Left lobe of liver (tissue), 2 donors: ENCODE measurements at regions not wholly inside any gene's neighbourhood (a gene's known extent, or its start where the extent isn't known, plus 50 kb on each side); places are given as distances from the start of the nearest gene placed in this dataset.
"Not testable (repeated sequence)": the region's sequence is repeated elsewhere in the genome, so short reads cannot be mapped to it uniquely, and the experiment has no call there.

ENCODE experiments used
- ATAC-seq: fragments of 200-7000 bp; cut with Tn5 transposase; one replicate; pipeline ENCODE4 v1.9.1; 2020; ENCODE audit warnings: mild to moderate bottlenecking, moderate library complexity
- DNase-seq: peaks from one replicate; pipeline ENCODE4 v3.0.0-alpha.2; 2020; ENCODE audit warnings: low spot score
- donor health status: DM: no; HTN: no; CAD: no; lungs with moderate emphysema.
- donor health status: DM: no; HTN: yes; CAD: no.

DNA sequence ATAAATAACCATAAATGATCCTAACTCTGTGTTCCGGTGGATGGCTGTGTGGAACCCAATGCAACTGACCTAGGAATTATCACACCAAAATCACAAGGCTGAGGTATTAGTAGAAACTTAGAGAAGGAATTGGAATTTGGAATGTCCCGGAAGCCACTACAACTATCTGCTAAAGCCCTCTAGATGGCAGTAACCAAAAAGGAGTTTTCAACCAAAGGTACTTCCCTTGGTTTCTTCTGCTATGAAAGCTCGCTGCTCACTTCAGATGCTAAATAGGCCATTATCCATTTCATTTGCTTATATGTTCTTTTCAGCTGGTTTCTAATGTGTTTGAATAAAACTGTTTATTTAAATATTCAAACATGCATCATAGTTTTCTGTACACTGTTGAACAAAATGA lies 1589.1 kb upstream of the SPRY2 start:
- DNase-seq (no peak), ATAC-seq (peak; percentile 79)

DNA sequence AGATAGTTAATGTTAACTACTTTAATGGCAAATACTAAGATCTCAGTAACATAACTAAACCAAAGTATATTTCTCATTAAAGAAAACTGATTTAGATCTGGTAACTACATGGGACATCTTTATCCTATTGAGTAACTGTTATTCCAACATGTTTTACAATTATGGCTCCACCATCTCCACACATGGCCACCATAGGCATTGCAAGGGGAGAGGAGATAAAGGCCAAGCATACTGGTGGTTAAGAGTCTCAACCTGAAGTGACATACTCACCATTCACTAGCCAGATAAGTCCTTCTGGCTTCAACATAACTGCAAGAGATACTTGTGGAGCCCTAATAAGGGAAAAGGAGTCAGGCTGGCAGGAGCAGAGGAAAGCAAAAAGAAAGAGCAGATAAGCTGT lies 1586.4 kb upstream of the SPRY2 start:
- DNase-seq = no peak
- peak; percentile 34 for ATAC-seq

DNA sequence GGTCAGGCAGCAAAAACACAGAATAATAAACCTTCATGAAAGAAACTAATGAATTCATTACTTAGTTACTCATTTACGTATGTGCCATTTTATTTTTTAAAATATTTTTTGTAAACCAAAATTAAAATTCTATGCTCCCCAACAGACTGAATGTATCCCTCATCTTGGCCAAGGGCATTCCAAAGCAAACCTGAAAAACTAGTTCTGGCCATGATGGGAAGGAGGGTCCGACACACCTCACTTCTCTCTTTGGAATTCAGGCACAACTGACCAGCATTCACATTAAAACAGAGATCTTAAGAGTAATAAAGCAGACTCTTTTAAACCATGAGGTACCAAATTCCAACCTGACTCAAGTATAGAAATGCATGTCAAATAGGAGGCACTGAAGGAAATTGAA lies 1576.9 kb upstream of the SPRY2 start:
- no peak for ATAC-seq

DNA sequence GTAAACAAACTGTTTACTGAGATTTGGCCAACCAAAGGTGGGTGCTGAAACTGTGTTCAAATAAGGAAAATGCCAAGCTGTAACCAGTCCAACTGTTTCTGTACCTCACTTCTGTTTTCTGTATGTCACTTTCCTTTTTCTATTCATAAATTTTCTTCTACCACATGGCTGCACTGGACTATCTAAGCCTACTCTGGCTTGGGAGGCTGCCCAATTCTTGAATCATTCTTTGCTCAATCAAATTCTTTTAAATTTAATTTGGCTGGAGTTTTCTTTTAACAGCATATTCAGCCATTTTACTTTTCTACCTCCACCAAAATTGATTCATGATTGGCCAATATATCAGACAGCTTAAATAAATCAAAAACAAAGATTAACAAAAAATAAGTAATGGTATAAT lies 1575.5 kb upstream of the SPRY2 start:
- ATAC-seq (no peak), DNase-seq (no peak)

More for the DNA sequence above, 1576.9 kb upstream of the SPRY2 start:
- no peak for DNase-seq

DNA sequence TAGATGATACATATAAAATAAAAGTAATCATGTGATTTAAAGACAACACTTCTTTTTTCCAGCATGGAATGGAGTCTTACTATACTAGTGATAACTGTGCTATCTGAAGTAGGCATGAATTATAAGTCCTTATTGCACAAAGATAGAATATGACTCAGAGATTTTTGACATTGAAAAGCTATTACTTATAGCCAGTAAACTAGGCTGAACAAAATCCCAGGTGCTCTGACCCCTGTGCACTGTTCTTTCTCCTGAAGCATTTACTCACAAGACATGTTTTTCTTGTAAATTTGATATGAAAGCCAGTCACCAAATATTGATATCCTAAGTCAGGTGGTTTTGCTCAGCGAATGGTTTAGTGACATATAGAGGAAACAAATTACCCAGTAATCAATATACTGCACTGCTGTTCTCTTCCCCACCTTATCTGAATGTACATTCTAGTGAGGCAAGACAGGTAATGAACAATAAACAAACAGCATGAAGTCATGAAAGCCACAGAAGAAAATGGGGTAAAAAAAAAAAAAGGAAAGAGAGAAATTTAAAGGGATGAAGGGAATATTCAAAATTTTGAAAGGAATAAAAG lies 1567.0 kb upstream of the SPRY2 start:
- no peak for DNase-seq
- no peak for ATAC-seq

DNA sequence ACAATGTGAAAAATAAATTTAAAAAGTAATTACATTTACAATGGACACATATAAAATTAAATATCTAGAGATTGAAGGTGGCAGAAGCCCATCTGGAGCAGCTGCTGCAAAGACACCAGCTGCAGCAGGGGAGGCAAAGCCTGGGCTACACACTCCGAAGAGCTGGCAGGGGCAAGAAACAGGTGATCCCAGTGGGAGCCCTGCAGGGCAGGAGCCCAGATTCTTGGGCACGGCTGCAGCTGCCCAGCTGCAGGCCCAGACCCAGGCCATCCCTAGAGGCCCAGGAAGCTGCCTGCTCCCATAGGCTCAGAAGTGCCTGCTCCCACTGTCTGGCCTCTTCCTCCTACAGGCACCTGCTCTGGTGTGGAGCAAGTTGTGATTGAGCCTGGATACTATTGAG lies 1547.9 kb upstream of the SPRY2 start:
- ATAC-seq (no peak), DNase-seq (no peak)

DNA sequence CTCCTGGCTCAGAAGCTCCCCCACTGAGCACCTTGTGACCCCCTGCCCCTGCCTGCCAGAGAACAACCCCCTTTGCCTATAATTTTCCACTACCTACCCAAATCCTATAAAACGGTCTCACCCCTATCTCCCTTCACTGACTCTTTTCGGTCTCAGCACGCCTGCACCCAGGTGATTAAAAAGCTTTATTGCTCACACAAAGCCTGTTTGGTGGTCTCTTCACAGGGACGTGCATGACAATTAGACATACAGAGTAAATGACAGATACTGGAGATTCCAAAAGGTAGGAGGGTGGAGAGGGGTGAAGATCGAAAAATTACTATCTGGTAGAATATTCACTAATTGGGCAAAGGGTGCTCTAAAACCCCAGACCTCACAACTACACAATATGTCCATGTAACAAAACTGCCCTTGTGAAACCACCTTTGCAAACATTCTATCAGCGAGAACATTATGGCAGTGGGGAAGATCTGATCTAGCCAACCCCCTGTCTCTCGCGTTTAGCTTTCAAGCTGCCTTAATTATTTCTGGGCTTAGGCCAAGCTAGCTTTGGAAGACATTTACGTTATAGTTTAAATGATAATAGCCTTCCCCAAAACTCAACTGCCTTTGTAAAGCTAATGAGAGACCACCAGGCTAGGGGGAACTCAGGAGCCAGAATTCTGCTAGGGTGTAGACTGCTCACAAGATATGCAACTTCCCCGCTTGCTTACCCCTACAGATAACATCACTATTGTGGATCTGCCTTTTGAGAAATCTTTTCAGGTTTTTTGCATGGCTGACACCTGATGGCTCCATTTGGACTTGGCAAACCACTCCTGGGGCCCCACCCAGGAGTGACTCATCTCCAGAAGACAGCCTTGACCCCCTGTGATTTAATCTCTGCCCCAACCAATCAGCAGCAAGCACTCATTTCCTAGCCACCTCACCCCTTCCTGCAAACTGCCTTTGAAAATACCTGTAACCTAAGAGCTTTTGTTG lies 1534.0 kb upstream of the SPRY2 start:
- DNase-seq (no peak), ATAC-seq (no peak)

DNA sequence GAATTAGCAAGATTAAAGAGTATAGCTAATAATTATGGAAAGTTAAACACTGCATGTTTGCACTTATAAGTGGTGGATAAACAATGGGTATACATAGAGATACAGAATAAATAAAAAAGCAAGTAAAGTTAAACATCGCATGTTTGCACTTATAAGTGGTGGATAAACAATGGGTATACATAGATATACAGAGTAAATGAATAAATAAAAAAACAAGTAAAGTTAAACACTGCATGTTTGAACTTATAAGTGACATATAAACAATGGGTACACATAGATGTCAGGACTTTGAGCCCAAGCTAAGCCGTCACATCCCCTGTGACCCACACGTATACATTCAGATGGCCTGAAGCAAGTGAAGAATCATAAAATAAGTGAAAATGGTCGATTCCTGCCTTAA lies 1533.3 kb upstream of the SPRY2 start:
- DNase-seq (no peak), ATAC-seq (no peak)

DNA sequence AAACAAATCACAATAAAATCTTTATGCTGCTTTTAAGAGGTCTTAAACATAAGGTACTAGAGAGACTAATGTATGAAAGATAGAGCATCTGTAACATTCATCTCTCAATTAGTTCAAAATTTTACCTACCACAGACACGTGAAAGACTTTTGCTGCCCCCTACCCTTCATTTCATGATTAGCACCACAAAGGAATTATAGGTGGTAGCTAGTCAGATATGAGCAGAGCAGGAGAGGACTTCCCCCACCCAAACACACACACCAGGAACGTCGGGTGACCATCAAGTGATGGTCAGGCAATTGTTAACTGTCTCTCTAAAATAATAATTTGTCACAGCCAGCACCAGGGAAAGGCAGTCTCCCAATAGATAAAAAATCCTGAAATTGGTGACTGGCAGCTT lies 1531.7 kb upstream of the SPRY2 start:
- DNase-seq (no peak), ATAC-seq (no peak)

DNA sequence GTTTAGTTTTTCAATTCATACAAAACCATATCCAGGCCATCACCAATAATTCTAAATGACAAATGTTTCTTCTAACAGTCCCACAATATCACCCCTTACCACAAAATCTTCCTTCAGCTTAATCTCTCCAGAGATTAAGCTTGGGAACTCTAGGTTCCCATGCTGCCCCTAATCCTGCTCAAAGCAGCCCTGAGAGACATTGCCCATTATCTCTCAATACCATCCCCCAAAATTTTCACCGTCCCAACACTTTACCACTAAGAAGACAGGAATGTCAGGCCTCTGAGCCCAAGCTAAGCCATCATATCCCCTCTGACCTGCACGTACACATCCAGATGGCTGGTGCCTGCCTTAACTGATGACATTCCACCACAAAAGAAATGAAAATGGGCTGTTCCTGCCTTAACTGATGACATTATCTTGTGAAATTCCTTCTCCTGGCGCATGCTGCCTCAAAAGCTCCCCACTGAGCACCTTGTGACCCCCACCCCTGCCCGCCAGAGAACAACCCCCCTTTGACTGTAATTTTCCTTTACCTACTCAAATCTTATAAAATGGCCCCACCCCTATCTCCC lies 1530.9 kb upstream of the SPRY2 start:
- not testable (repeated sequence) for ATAC-seq

DNA sequence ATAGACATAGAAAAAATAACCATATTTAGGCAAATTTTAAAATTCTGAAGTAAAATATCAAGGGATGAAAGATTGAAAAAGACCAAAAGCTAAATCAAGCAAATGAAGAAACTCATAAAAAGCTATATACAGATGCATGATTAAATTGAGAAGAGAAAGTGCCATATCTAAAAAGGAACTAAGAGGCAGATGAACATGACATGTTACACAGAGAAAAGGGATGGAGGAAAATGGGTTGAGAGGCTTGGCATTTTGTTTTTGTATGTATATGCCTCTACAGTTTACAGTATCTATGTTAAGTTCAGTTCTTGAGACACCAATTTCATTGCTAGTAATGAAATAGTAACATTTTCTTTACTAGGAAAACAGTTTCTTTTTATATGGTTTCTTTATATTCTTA lies 1507.4 kb upstream of the SPRY2 start:
- no peak for ATAC-seq
- no peak for DNase-seq

More for the DNA sequence above, 1530.9 kb upstream of the SPRY2 start:
- DNase-seq = not testable (repeated sequence)

DNA sequence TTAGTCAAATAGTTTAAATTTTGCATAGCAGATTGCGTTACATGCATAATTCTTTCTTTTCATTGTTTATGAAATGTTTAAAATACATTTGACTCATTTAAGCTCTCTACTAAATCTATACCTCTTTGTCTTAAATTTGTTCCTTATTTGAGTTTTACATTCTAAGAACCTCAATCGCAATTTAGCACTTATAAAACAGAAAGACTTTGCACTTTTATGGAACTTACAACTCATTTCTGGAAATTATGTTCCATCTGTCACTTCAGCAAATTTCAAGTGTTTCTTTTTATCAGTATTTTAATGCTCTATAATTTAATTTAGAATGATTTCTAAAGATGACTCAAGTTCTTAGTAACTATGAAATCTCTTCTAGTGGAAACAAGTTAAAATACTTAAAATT lies 1505.8 kb upstream of the SPRY2 start:
- DNase-seq = no peak
- ATAC-seq = no peak

DNA sequence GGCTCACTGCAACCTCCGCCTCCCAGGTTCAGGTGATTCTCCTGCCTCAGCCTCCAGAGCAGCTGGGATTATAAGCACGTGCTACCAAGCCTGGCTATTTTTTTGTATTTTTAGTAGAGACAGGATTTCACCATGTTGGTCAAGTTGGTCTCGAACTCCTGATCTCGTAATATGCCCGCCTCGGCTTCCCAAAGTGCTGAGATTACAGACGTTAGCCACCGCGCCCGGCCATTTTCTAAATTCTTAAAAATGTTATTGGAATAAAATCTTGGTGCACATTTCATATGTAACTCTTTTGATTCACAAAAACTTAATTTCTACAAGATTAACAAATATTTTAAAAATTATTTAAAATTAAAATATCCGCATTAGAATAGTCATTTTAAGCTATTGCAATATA lies 1480.3 kb upstream of the SPRY2 start:
- no peak for ATAC-seq
- DNase-seq = no peak

DNA sequence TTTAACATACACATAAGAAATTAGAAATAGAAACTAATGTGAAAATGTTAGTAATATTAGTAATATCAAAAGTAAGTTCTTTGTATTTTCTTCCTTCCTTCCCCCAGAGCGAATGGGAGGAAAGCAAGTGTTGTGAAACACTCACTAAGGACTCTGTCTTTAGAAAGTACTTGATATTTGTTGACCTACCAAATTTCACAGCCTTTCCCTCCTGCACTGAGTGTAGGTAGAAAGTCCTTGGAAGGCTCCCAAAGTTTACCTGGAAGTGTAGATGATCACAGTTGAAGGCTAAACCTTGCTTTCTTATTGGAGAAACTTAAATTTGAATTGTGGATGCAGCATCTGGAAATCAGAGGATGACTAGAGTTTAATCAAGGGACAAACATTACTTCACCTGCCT lies 1459.5 kb upstream of the SPRY2 start:
- DNase-seq (no peak), ATAC-seq (no peak)

DNA sequence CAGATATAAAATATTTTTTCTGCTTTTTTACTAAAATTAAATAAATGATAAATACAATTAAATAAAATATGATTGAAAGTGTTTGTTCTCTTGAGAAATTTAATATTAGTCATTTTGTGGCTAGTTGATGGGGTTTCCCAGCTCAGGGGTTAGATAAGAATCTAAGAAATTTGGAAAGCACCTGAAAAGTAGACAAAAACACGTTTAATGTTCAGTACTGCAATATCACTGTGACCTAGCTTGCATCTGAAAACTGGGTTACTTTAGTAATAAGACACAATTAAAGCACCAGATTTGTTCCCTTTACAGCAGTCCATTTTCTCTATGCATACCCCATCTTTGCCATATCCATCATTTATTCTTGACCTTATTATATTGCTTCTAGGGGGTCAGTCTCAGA lies 1454.8 kb upstream of the SPRY2 start:
- ATAC-seq (no peak), DNase-seq (no peak)

DNA sequence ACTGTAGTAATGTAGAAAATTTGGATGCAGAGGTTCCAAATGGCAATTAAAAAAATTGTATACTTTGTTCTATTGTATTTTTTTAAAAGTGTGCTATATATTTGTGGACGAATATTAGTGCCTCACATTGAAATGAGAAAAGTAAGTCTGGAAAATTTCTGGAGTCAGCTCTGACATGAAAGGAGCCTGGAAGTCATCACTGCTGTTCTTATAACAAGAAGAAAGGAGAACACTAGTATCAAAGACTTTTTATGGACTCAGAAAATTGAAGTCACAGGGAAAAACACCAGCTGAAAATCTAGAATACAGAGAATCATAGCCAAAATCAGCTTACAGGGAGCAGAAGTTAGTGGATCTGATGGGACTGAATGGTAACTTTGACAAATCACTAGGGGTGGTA lies 1450.7 kb upstream of the SPRY2 start:
- no peak for ATAC-seq
- no peak for DNase-seq

DNA sequence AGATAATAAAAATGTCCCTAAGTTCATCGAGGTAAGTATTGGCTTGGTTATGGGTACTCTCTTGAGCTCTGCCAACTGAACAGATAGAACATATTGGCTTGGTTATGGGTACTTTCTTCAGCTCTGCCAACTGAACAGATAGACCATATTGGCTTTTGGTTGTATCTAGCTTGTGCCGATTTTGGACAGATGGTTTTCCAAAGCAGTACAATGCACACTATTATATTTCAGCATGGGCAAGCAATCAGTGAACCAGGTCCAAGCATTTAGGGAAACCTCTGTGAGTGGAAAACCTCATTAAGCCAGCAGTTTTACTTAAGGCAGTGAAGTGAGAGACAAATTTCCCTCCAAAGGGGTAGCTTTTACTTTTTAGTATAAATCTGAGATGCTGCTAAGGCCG lies 1440.5 kb upstream of the SPRY2 start:
- ATAC-seq = no peak

DNA sequence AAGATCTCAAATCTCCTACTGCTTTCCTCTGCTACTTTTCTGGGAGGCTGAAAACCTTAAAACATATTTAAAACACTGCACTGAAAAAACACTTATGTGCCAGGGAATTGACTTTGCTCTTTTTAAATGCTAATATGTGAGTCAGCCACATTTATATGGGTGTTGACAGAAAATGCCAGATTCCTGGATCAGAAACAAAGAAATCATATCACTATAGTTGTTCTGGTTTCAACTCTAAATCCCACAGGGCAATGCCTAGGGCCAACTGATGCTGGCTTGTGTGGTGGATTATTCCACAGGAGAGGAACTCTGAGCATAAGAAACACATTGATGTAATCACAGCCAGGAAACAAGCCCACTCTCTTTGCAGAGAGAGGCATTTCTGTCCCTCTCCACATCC lies 1439.0 kb upstream of the SPRY2 start:
- ATAC-seq (no peak), DNase-seq (no peak)

More for the DNA sequence above, 1440.5 kb upstream of the SPRY2 start:
- DNase-seq = no peak

DNA sequence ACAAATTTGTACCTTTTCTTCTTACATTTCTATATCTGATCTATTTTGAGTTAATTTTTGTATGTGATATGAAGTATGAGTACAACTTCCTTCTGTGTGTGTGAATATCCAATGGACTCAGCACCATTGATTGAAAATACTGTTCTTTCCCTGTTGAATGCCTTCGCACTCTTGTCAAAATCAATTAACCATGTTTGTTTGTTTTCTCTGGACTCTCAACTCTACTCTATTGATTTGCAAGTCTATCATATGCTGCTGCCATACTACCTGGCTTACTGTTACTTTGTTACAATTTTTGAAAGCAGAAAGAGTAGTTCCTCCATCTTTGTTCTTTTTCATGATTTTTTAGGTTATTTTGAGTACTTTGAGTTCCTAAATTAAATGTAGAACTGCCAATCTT lies 1437.4 kb upstream of the SPRY2 start:
- ATAC-seq (no peak), DNase-seq (no peak)

DNA sequence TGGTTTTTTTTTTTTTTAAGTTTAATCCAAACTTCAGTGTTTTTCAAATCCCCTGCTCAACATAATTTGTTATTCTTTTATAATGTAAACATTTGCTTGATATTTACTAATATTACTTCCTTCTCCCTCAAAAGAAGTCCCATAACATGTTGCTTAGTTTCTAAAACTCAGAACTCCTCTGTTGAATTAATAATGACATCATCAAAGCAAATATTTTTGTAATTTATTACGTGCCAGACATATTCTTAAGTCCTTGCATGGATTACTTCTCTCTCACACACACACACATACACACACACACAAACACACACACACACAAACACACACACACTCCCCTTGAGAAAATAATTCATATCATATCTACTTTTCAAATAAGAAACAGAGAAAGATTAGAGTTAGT lies 1432.3 kb upstream of the SPRY2 start:
- no peak for ATAC-seq

DNA sequence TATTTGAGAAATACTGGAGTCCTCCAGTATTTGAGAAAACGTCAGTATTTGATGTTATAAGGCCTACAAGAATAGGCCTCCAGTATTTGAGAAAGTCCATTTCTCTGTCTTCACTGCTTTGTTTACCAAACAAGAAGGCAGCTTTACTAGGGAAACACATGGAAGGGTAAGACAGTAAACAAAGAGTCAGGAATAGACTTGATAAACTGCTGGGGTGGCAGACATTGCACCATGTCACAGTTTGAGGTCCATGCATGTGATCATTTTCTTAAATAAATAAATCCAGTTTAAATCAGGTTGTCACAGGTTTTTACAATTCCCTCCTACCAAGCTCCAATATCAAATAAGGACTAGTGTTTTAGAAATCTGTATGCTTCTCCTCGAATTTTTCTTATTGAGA lies 1431.0 kb upstream of the SPRY2 start:
- no peak for DNase-seq
- no peak for ATAC-seq

More for the DNA sequence above, 1432.3 kb upstream of the SPRY2 start:
- no peak for DNase-seq

DNA sequence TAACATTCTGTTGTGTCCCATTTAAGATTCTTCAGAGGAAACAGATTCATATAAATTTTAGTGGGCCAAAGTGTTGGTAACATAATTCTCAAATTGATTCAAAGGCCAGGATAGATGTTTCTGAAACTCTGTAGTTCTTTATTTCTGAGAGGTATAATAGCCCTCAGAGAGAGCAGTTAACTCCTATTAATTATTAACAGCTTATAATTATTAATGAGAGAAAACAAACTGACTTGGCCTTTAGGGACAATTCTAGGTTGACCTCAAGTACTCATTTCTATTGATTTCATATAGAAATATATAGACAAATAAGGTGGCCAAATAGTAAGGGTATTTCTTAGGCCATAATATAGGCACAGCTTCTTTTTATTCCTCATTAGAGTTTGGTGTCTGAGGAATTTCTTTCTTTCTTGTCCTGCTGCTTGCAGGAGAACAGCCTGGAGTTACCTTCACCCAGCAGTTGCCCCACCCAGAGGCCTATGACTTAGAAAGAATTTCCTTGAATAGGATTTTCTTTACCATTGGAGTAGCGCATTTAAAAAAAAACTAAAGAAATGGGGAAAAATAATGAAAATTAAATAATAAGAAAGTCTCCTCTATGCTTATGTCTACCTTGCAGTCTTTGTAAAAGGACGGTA lies 1430.1 kb upstream of the SPRY2 start:
- ATAC-seq (no peak), DNase-seq (no peak)
